HCT116 (cell line): ENCODE measurements at regions not wholly inside any gene's neighbourhood (a gene's known extent, or its start where the extent isn't known, plus 50 kb on each side); places are given as distances from the start of the nearest gene placed in this dataset.

Experiments
- POLR2A ChIP-seq: IDR thresholded peaks from 2 replicates; pipeline ENCODE4 v1.7.0; 2011; ENCODE audit warnings: borderline replicate concordance; ENCODE audit not compliant: insufficient read depth, insufficient read length; ENCODE audit errors: extremely low read depth
- SIN3A ChIP-seq: IDR thresholded peaks from 2 replicates; pipeline ENCODE4 v1.6.1; 2012; ENCODE audit warnings: low read depth

- no peak for TF ChIP-seq POLR2A
- no peak for TF ChIP-seq SIN3A
Observed at GRCh38 chr18:40652321-40652720, 1302.7 kb upstream of the PIK3C3 start.
